DOHH2 (cell line): ENCODE measurements at regions not wholly inside any gene's neighbourhood (a gene's known extent, or its start where the extent isn't known, plus 50 kb on each side); places are given as distances from the start of the nearest gene placed in this dataset.

Experiments used
- CTCF ChIP-seq: fragments of 200-600 bp; sonication (generic); IDR thresholded peaks from one replicate; pipeline ENCODE4 v1.5.1; 2014; ENCODE audit warnings: antibody characterized with exemption, mild to moderate bottlenecking, low read depth, low read length; ENCODE audit not compliant: poor library complexity, severe bottlenecking
- EZH2phosphoT487 ChIP-seq: fragments of 200-600 bp; sonication (generic); IDR thresholded peaks from 2 replicates; pipeline ENCODE4 v1.6.1; 2017; ENCODE audit warnings: borderline replicate concordance, mild to moderate bottlenecking, antibody characterized with exemption, low read length, moderate library complexity, mixed read lengths

GRCh38 chr4:3857269-3857926, 91.2 kb downstream of the ADRA2C start:
- TF ChIP-seq CTCF: no peak
- TF ChIP-seq EZH2phosphoT487: no peak
